GM10266 (cell line): ENCODE measurements at regions not wholly inside any gene's neighbourhood (a gene's known extent, or its start where the extent isn't known, plus 50 kb on each side); places are given as distances from the start of the nearest gene placed in this dataset.

Experiments
- DNase-seq: peaks from one replicate; pipeline ENCODE4 v3.0.0; 2012; ENCODE audit errors: extremely low spot score
- CTCF ChIP-seq: IDR thresholded peaks from 2 replicates; pipeline ENCODE4 v1.5.1; 2012; ENCODE audit warnings: mild to moderate bottlenecking, low read depth; ENCODE audit not compliant: control insufficient read depth, insufficient read depth; ENCODE audit errors: missing control alignments

- no peak for DNase-seq
- TF ChIP-seq CTCF = no peak
These were observed 215.7 kb downstream of the IKZF2 start for GRCh38 chr2:212935752-212936151.

- TF ChIP-seq CTCF = no peak
- DNase-seq = no peak
These were observed 220.1 kb downstream of the IKZF2 start for GRCh38 chr2:212931271-212931670.

DNA sequence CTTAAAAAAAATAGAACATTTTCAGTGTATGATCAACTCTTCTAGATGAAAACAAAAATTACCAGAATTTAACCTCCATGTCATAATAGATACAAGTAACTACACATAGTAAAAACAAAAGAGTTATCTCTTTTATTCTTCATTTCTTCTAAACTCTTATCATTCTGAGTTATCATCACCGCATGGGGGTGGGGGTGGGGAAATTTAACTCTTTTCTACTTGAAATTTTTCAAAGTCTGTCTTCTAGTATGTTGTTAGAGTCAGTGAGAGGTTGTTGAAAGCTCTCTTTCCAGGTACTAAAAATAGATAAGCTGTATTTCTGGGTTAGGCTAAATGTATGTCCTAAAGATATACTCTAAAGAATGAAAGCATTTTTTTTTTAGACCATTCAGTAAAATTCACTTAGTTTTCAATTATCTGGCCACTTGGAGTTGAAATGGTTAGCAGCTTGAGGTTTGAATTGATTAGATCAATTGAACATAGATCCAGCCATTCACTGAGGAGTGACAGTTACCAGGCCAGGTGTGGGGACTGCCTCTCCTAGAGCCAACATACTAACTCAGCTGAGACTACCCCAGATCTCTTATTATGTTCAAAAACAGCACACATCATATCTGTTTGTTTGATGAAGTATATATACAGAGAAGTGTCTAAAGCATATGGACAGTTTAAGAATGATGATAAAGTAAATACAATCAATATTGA lies 220.7 kb downstream of the IKZF2 start:
- no peak for TF ChIP-seq CTCF
- DNase-seq = no peak

- no peak for TF ChIP-seq CTCF
- DNase-seq = no peak
These were observed 221.4 kb downstream of the IKZF2 start for GRCh38 chr2:212929971-212930370.

GRCh38 chr2:212929116-212929515 lies 222.3 kb downstream of the IKZF2 start:
- TF ChIP-seq CTCF = no peak

DNA sequence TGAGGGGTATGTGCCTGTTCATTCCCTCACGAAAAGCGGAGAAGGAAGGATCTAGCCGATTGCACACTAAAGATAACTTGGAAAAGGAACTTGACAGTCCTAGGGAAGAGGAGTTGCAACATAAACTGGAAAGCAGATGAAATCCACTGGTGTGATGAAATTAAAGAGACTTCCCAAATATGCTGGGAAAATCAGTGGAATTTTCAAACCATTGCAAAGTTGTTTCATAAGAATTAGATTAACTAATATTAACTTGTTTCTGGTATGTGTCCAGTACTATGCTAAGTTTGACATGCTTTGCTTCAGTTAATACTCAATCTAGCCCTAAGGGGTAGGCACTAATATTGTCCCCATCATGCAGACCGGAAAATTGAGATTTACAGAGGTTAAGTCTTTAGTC lies 222.7 kb downstream of the IKZF2 start:
- DNase-seq = no peak
- no peak for TF ChIP-seq CTCF

More at GRCh38 chr2:212929116-212929515, 222.3 kb downstream of the IKZF2 start:
- no peak for DNase-seq

GRCh38 chr2:212926940-212927339 lies 224.5 kb downstream of the IKZF2 start:
- no peak for DNase-seq
- no peak for TF ChIP-seq CTCF
